Fibroblast of skin of back (primary cell): ENCODE measurements at regions not wholly inside any gene's neighbourhood (a gene's known extent, or its start where the extent isn't known, plus 50 kb on each side); places are given as distances from the start of the nearest gene placed in this dataset.
"Not testable (repeated sequence)": the region's sequence is repeated elsewhere in the genome, so short reads cannot be mapped to it uniquely, and the experiment has no call there.

Experiments used
- DNase-seq: peaks from one replicate; pipeline ENCODE4 v3.0.0-alpha.2; 2013

DNA sequence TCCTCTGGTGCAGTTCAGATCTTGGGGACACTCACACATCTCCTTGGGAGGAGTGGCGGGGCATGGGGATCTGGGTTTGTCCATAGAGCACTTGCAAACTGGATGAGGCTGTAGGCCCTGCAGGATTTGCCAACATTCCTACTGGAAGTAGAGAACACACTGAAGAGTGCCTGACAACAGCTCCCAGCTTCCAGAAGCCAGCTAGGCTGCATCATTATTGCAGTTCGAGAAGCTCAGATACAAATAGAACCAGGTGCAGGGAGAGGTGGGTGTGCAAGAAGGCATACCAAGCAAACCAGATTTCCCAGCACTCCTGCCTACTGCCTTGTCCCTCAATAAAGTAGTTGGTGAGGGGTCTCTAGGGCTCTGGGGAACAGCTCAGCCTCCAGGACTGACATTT, 52.5 kb downstream of the RHOB start:
- no peak for DNase-seq

DNA sequence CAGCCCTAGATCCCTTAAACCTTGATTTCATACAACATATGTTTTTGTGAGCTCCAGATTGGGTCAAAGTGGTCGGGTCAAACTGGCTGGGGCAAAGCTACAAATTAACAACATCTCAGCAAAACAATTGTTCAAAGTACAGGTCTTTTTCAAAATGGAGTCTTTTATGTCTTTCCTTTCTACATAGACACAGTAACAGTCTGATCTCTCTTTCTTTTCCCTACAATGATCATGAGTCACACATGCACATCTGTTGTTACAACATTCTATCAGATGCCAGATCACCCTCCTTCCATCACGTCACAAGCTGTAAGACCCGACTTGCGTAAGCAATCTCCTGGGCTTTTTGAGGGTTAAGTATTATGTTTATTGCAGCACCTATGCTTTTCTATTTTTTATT, 55.1 kb downstream of the RHOB start:
- DNase-seq: peak; percentile 75

DNA sequence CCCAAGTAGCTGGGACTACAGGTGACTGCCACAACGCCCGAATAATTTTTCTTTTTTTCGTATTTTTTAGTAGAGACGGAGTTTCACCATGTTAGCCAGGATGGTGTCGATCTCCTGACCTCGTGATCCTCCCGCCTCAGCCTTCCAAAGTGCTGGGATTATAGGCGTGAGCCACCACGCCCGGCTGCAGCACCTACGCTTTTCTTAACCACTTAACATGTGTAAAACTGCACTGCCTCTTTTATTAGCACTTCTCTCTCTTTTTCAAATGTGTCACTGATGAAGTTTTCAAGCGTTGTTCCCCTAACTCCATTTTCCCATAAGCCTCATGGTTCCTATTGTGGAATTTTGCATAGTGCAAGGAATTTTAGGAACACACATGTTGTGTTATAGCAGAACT, 55.6 kb downstream of the RHOB start:
- DNase-seq: not testable (repeated sequence)

DNA sequence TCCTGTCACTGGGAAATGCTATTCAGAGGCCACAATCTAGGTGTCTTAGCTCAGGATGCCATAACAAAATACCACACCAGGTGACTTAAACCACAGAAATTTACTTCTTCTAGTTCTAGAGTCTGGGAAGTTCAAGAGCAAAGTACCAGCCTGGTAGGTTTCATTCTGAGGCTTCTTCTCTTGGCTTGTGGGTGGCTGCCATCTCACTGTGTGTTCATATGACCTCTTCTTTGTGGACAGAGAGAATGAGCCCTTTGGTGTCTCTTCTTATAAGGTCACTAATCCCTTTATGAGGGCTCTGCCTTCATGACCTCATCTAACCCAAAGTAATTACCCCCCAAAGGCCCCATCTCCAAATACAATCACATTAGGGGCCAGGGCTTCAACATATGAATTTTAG, 57.3 kb downstream of the RHOB start:
- no peak for DNase-seq

DNA sequence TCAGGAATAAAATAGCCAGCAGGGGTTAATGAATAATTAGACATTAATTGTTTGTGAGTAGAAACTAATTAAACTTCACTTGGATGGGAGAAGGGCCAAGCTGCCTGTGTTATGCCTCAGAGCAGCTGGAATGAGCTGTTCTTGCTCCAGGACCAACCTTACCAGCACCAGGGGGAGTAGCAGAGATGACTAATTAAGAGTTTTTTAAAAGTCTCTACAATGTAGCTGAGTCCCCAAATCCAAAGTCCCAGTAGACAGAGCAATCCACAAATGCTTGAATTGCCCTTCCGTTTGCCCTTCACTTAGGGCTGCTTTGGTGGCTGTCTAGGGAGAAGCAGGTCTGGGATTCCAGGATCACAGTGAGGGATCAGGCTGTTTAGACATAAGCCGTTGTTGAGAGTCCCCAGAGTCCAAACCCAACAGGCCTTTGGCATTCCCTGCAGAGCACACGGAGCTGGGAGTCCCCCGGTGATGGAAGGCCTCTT, 59.4 kb downstream of the RHOB start:
- DNase-seq: peak; percentile 54

DNA sequence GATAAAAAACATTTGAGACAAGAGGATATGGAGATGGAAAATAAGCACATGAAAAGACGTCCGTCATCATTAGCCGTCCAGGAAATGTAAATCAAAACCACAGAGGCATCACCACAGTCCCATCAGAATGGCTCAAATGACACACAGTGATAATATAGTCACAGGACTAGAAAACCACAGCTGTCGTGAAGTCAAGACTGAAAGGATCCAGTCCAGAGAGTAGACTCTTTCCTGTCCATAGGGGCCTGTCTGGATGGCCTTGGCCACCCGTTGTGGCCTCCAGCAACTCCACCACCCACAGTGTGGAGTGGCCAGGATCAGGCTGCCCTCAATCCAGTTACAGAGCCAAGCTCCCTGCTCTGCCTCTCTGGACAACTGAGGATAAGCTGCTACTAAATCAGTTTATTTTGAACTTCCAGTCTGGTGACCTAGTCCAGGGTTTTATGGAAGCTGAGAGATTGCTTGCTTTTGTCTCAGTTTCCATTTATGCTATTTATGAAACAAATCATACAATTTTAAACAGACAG, 60.4 kb downstream of the RHOB start:
- DNase-seq: peak; percentile 71

DNA sequence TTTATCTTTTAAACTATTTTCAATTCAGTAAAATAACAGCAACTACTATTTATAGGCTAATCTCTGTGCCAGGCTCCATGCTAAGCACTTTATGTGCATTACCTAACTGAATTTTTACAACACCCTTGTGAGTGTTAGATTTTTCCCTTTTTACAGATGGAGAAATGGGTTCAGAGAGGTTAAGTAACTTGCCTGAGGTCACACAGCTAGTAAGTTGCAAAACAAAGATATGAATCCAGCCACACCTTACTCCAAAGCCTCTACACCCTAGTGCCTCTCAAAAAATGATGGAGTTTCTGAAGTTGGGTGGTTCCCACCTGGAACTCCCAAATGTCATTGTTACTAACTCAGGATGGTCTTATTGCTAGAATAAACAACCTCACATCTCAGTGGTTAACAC, 60.8 kb downstream of the RHOB start:
- no peak for DNase-seq

DNA sequence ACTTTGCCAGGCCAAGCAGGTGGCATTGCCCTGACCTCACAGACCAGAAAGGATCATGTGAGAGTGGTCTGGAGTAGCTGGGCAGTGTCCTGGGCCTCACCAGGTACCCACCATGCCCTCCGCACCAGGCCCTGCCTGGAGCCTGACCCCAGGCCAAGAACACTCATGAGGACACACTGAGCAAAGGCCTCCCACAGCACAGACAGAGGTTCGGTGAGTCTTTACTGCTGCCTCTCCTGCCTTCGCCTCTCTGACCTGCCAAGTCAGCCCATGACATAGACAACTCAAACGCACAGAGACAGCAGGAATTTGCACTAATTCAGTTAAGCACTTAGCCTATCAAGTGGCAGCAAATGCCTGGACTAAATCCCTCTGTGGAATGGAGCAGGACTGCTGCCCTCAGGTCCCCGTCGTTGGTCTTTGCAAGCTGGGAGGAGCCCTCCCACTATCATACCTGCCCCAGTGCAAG, 62.5 kb downstream of the RHOB start:
- no peak for DNase-seq

DNA sequence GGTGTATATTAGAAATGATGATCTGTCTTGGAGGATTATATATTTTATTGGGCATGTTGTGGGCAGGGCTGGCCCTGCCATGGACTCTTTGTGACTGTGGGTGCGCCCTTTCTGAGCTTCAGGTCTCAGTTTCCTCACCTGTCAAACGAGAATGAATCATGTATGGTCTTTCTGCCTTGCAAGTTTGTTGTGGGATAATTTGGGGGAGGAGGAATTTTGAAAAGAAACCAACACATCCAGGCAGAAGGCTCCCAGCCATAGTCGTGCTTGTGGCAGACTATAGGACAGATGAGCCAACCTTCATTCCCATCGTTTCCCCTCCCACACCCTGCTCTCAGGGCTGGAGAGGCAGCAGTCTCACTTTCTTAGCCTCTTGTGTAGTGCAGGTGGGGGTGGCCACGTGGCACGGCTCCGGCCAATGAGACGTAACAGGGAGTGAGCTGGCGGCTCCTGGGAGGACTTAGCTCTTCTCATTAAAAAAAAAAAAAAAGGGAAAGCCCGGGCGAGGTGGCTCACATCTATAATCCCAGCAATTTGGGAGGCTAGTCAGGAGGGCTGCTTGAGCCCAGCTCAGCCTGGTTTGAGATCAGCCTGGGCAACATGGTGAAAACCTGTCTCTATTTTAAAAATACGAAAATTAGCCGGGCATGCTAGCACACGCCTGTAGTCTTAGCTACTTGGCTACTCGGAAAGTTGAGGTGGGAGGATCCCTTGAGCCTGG, 63.1 kb downstream of the RHOB start:
- no peak for DNase-seq

DNA sequence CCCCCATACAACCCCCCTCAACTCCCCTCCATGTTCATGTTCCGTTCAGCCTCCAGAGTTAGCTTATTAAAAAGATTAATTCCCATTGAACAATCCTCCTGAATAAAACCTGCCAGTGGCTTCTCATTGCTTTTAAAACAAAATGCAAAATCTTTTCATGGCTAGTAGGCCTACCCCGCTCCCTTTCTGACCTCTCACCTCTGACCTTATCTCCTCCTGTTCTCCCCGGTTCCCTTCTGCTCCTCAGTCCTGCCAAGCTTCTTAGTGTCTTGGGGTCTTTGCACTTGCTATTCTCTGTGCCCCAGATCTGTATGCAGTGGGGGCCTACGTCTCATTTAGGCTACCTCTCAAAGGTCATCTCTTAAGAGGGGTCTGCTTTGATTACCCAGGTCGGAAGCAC, 64.3 kb downstream of the RHOB start:
- no peak for DNase-seq

DNA sequence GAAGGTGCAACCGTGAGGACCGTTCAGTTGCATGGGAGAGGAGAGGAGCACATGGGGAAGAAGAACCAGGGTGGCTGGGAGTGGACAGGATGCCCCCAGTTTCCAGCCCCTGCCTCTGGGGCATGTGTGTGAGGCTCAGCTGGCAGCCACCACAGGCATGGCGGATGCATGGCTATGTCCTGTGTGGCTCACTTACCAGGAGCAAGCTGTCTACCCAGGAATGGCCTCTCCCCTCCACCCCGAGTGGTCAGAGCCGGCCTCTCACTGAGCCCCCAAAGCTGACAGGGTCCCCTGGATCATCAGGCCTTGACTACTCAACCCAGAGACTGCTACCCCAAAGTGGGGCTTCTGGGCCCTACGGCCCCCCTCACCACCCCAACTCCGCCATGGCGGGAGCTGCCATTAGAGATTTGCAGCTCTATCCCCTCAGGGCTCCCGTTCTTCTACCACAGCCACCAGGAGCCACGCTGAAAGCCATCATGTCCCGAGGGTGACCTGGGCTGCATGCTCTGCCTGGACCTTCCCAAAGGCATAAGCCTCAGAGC, 65.3 kb downstream of the RHOB start:
- no peak for DNase-seq

DNA sequence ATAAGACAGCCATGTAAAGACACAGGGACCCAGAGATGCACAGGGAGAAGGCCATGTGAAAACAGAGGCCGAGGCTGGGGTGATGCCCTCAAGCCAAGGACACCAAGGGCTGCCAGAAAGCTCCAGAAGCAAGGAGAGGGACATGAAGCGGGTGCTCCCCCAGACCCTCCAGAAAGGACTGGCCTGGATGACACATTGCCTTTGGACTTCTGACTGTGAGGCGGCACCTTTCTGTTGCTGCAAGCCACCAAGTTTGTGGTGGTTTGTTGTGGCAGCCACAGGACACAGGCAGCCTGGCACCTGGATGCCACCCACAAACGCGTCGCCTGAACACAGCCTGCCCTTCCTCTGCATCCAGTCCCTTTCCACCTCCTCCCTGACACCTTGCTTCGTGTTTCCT, 67.1 kb downstream of the RHOB start:
- DNase-seq: no peak

DNA sequence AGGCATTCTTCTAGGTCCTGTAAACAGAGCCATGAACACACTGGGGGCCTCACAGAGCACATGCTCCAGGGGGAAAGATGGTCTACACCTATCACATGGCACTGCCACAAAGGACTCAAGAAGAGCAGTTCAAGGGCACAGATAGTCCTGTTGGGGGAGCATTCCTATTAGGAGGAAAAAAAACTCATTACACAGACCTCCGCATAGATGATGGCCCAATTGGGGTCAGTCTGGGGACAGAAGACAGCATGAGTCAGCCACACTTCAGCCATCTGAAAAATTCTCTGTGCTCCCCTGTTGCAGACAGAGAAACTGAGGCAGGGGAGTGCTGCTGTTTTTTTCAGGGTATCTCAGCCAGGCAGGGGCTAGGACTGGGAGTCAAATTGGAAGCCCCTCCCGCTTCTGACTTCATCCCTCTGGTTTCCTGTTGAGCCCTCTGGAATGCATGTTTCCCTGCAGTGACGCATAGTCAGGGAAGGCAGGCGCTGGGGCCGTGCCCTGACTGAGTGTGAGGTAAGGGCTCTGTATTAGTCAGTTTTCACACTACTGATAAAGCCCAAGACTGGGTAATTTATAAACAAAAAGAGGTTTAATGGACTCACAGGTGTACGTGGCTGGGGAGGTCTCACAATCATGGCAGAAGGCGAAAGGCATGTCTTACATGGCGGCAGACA, 67.9 kb downstream of the RHOB start:
- peak; percentile 97 for DNase-seq

DNA sequence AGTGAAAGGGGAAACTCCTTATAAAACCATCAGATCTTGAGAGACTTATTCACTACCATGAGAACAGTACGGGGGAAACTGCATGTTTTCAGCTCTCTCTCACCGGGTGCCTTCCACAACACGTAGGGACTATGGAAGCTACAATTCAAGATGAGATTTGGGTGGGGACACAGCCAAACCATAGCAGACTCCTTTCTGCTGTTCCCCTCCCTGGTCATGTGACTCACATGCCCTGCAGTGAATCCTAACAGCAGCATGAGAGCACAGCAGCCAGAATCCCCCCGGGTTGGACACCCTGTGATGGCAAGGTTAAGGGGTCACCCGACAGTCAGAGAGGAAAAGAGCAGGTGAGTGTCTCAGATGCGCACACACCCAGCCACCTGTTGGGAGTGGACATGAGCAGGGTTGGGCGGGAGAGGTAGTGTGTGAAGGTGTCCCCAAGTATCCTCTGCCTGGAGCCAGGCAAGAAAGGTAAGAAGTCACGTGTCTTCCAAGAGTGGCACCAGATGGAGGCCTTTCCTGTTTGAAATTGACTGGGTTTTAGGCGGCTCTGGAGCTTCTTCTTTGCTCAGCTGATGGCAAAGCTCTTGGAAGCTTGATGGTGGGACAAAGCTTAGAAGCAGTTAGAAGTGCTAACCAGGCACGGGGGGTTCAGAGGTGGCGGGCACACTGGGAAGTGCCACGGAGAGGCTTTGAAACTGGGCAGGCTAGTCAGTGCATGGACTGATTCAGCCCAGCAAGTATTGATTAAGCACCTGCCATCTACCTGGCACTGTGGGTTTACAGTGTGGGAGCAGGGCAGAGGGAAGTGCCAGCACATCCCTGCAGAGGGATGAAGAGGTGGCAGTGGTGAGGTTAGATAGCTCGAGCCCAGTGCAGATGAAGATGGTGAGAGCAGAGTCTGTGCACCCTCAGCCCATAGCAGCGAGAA, 68.7 kb downstream of the RHOB start:
- DNase-seq: peak; percentile 47

DNA sequence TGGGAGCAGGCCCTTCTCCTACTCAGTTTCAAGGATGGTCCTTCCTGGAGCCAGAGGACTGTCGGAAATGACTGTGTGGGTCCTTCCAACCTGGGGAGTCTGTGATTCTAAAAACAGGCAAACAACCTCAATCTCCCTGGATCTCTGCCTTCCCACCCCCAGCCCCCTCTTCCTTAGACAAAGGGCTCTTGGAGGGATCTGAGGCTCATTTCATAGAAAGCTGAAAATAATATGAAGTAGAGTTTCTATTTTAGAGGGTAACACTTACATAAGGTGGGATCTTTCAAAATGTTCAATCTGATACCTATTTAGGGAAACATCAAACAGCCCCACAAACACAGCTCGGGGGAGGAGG, 69.4 kb downstream of the RHOB start:
- DNase-seq: no peak

DNA sequence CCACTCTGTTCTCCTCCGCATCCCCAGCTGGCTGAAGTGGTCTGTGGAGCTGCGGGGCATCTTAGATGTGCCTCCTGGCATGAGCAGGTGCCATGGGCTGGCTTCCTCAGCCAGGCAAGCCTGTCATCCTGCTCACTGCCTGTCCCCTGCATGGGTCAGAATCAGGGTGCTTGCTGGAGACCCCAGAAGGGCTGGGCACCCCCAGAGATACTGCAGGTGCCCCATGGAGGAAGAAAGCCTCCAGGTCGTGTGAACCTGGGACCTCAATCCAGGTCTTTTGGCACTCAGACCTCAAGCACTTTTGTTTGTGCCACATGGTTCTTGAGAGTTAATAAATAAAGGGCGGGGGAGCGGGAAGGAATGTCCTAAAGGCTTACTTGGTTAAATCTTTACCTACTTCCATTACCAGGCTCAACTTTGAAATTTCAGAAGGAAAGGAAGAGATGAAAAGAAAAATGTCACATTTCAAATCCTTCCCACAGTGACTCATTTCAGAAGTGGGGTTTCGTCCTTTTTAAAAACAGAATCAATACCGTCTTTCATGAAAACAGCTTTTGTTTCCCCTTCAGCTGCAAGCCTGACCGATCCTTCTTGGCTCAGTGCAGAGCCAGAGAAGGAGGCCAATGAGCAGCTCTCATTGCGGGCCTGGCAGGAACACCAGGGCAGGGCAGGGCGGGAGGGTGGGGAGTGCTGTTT, 69.9 kb downstream of the RHOB start:
- DNase-seq: no peak

DNA sequence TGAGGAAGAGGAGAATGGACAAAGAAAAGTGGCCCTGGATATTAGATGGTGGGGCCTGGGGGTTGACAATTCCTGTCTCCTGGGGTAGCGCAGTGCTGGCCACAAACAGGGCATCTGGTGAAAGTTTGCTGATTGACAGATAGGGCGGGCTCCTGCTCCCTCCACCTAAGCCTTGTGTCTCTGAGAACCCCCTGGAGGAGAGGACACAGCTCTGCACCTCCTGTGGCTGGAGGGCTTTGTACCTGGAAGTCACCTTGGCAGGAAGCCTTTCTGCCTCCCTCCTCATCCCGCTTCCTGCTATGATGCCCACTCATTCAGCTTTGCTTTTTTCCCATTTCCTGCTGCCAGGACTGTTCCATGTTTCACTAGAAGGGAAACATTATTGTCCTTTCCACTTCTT, 72.4 kb downstream of the RHOB start:
- DNase-seq: no peak

DNA sequence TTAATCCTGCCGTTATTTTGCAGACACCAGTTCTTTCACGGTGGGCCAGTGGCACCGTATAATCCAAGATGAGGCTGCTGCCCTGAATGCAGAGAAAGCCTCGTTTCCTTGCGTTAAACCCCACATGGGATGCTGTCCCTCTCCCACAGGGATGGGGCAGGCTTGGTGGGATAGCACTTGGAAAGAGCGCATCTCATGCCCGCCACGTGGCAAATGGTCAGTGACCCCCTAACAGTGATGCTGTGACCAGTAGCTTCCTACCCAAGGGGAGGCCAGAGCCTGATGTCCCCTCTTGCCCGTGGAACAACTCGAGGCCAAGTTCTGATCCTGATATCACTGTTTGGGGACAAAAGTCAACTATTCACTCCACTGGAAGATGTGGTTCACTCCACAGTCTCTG, 73.3 kb downstream of the RHOB start:
- DNase-seq: no peak

DNA sequence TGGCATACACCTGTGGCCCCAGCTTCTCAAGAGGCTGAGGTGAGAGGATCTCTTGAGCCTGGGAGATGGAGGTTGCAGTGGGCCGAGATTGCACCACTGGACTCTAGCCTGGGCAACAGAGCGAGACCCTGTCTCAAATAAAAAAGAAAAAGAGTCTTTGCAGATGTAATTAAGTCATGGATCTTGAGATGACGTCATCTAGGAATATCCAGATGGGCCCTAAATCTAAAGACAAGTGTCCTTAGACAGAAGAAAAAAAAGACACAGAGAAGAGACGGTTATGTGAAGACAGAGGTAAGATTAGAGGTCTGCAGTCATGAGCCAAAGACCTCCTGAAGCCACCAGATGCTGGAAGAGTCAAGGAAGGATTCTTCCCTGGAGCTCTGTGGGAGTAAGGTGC, 74.3 kb downstream of the RHOB start:
- DNase-seq: no peak

DNA sequence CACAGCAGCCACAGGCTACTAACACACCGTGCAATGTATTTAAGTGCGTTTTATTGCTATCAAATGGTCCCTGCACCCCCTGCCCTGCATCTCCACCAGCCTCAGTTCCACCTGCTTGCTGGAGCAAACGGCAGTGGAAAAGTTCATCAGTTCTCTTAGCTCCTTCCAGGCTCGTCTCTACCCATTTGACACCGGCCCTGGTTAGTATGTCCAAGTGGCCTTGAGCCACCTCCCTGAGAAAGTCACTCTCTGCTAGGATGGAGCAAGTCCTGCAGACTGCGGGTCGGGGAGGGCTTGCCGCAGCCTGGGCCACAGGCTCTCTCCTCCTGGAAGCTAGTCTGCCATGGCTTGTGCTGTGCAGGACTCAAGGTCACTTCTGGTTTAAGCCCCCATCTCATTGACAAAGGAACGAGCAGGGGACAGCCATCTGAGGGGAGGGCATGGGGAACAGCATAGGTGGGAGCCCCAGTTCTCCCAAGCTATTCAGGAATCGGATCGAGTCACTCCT, 74.9 kb downstream of the RHOB start:
- no peak for DNase-seq

DNA sequence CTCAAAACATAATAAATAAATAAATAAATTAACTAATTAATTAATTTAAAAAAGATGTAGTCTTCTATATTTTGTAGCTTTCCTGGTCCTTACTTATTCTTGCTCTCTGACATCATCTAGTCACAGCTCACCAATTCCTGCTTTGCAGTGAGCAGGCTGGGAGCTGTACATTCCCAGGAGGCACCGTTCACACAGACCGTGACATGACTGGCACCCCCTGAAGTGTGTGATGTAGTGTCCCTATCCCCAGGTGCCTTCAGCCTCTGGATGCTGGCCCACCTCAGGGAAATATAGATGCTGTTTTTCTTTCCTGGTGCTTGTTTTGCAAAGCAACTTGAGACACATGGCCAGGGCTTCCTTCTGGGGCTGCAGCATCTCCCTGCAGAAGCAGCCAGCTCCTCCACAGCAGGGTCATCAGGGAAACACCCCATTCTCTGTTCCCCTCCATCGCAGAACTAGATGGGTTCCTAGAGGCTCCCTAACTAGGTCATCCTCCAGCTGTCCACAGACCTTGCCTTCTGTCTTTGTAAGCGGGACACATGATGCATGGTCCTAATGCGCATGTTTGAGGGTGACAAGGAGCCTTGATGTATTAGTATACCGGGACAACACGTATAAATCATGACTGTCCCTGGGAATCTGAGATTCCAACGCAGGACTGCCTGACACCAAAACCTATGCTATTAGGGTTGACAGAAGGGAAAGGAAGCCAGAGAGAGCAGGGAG, 76.4 kb downstream of the RHOB start:
- no peak for DNase-seq
